ENCODE measurements at regions not wholly inside any gene's neighbourhood (a gene's known extent, or its start where the extent isn't known, plus 50 kb on each side); places are given as distances from the start of the nearest gene placed in this dataset.

GRCh38 chr1:25104932-25105561 lies 127.3 kb downstream of the SYF2 start:
- no peak for TF ChIP-seq CTCF (IDR thresholded peaks at IDR 0.05)
- TF ChIP-seq POLR2A (IDR thresholded peaks at IDR 0.05): no peak
